OCI-LY7 (cell line): ENCODE measurements at regions not wholly inside any gene's neighbourhood (a gene's known extent, or its start where the extent isn't known, plus 50 kb on each side); places are given as distances from the start of the nearest gene placed in this dataset.

Source experiments
- BruUV-seq: library from RNA; stranded (reverse); fragments of 400-500 nt; replicated peaks from 2 replicates; lab custom pipeline; 2021; lab: Mats Ljungman, UMichigan
- CTCF ChIA-PET: fragments of 300-600 bp; sonication (Branson Sonifier 250); formaldehyde crosslinking; loops from one replicate; lab custom pipeline; 2022; ENCODE audit warnings: antibody characterized with exemption; ENCODE audit not compliant: unreplicated experiment; lab: Charles Lee
- POLR2A ChIA-PET: fragments of 300-600 bp; sonication (Branson Sonifier 250); formaldehyde crosslinking; loops from one replicate; lab custom pipeline; 2022; ENCODE audit warnings: antibody characterized with exemption; lab: Charles Lee
- DNase-seq: peaks from one replicate; pipeline ENCODE4 v3.0.0-alpha.2; 2015; ENCODE audit warnings: low spot score
- H2AFZ ChIP-seq: fragments of 200-600 bp; sonication (generic), shearing (Covaris generic); 2 replicates; pipeline ENCODE4 v1.6.1; 2014; ENCODE audit warnings: mild to moderate bottlenecking, antibody characterized with exemption, low read length, moderate library complexity
- H3K27ac ChIP-seq: fragments of 200-600 bp; sonication (generic); 2 replicates; pipeline ENCODE4 v1.5.1; 2014; ENCODE audit warnings: mixed run types, low read depth, mild to moderate bottlenecking, moderate library complexity, low read length, inconsistent platforms; ENCODE audit not compliant: poor library complexity, severe bottlenecking
- H3K36me3 ChIP-seq: fragments of 200-600 bp; sonication (generic); 2 replicates; pipeline ENCODE4 v1.6.1; 2014; ENCODE audit warnings: mild to moderate bottlenecking, antibody characterized with exemption, low read length, moderate library complexity, mixed read lengths; ENCODE audit not compliant: insufficient read depth
- H3K4me1 ChIP-seq: fragments of 200-600 bp; sonication (generic); 2 replicates; pipeline ENCODE4 v1.5.1; 2014; ENCODE audit warnings: mild to moderate bottlenecking, low read length; ENCODE audit not compliant: insufficient read depth, poor library complexity, severe bottlenecking
- H3K4me2 ChIP-seq: fragments of 200-600 bp; sonication (generic); 2 replicates; pipeline ENCODE4 v1.6.1; 2014; ENCODE audit warnings: mild to moderate bottlenecking, low read length
- H3K4me3 ChIP-seq: fragments of 200-600 bp; sonication (generic); 2 replicates; pipeline ENCODE4 v1.5.1; 2014; ENCODE audit warnings: mild to moderate bottlenecking, low read depth, low read length; ENCODE audit not compliant: poor library complexity, severe bottlenecking
- H3K79me2 ChIP-seq: fragments of 200-600 bp; sonication (generic); 2 replicates; pipeline ENCODE4 v1.6.1; 2016; ENCODE audit warnings: low read depth, mild to moderate bottlenecking, low read length, moderate library complexity, mixed read lengths; ENCODE audit not compliant: insufficient read depth
- H3K9me2 ChIP-seq: fragments of 200-600 bp; sonication (generic); 2 replicates; pipeline ENCODE4 v1.6.1; 2016; ENCODE audit warnings: mild to moderate bottlenecking, low read length, mixed read lengths; ENCODE audit not compliant: insufficient read depth
- H3K9me3 ChIP-seq: fragments of 200-600 bp; sonication (generic); 2 replicates; pipeline ENCODE4 v1.6.1; 2014; ENCODE audit warnings: mild to moderate bottlenecking, mixed run types, low read length, mixed read lengths
- H4K20me1 ChIP-seq: fragments of 200-600 bp; sonication (generic); 2 replicates; pipeline ENCODE4 v1.6.1; 2014; ENCODE audit warnings: mild to moderate bottlenecking, antibody characterized with exemption, low read length, moderate library complexity, mixed read lengths; ENCODE audit not compliant: insufficient read depth
- CTCF ChIP-seq: fragments of 200-600 bp; sonication (generic); conservative IDR thresholded peaks from 2 replicates; pipeline ENCODE4 v1.5.1; 2014; ENCODE audit warnings: mild to moderate bottlenecking, antibody characterized with exemption, low read length, moderate library complexity, mixed read lengths
- EZH2phosphoT487 ChIP-seq: fragments of 200-600 bp; sonication (generic); IDR thresholded peaks from 2 replicates; pipeline ENCODE4 v1.6.1; 2018; ENCODE audit warnings: low read depth, borderline replicate concordance, mild to moderate bottlenecking, mixed run types, antibody characterized with exemption, low read length, moderate library complexity, mixed read lengths
- intact Hi-C: fragments of 100-400 bp; cut with micrococcal nuclease; formaldehyde crosslinking; loops from one replicate; pipeline ENCODE4 v1.10.0; 2022; ENCODE audit not compliant: unreplicated experiment

GRCh38 chr3:64890466-64890865 lies 202.7 kb upstream of the ADAMTS9 start:
- BruUV-seq = no TSS peak
- DNase-seq = no peak
- no peak overlapping the region for H2AFZ ChIP-seq

GRCh38 chr3:64890006-64890405 lies 202.2 kb upstream of the ADAMTS9 start:
- Histone ChIP-seq H3K27ac (no peak overlapping the region), H3K4me3 (no peak overlapping the region), H3K4me2 (no peak overlapping the region), H3K36me3 (no peaks in the 10 kb centered on the region), H4K20me1 (no peaks in the 10 kb centered on the region), H3K9me2 (no peaks in the 10 kb centered on the region), H3K79me2 (no peaks in the 10 kb centered on the region), H3K9me3 (no peaks in the 10 kb centered on the region), H2AFZ (no peak overlapping the region), H3K4me1 (no peaks in the 10 kb centered on the region)
- CTCF ChIA-PET = no interaction called here
- POLR2A ChIA-PET = no interaction called here
- BruUV-seq = no TSS peak
- no peak for DNase-seq
- TF ChIP-seq CTCF (no peak), EZH2phosphoT487 (no peak)
- intact Hi-C loops = no loop called here

More at GRCh38 chr3:64890466-64890865, 202.7 kb upstream of the ADAMTS9 start:
- ChIA-PET CTCF (no interaction called here), POLR2A (no interaction called here)
- TF ChIP-seq CTCF (no peak), EZH2phosphoT487 (no peak)
- intact Hi-C loops = no loop called here
- Histone ChIP-seq H3K9me3 (no peaks in the 10 kb centered on the region), H4K20me1 (no peaks in the 10 kb centered on the region), H3K4me3 (no peak overlapping the region), H3K79me2 (no peaks in the 10 kb centered on the region), H3K4me1 (no peaks in the 10 kb centered on the region), H3K27ac (no peak overlapping the region), H3K4me2 (no peak overlapping the region), H3K36me3 (no peaks in the 10 kb centered on the region), H3K9me2 (no peaks in the 10 kb centered on the region)

GRCh38 chr3:64888840-64889392 lies 201.1 kb upstream of the ADAMTS9 start:
- CTCF ChIA-PET = no interaction called here
- no peaks in the 10 kb centered on the region for H3K36me3 ChIP-seq
- DNase-seq = no peak
- POLR2A ChIA-PET = no interaction called here
- H3K9me3 ChIP-seq = no peaks in the 10 kb centered on the region
- no peak overlapping the region for H3K27ac ChIP-seq
- TF ChIP-seq EZH2phosphoT487 (no peak), CTCF (no peak)
- H3K79me2 ChIP-seq = no peaks in the 10 kb centered on the region
- no peaks in the 10 kb centered on the region for H3K9me2 ChIP-seq
- intact Hi-C loops = no loop called here
- H3K4me2 ChIP-seq = no peak overlapping the region
- BruUV-seq = no TSS peak
- no peaks in the 10 kb centered on the region for H3K4me1 ChIP-seq
- H4K20me1 ChIP-seq = no peaks in the 10 kb centered on the region
- no peak overlapping the region for H2AFZ ChIP-seq
- H3K4me3 ChIP-seq = no peak overlapping the region
